HK-2 (cell line): ENCODE measurements at regions not wholly inside any gene's neighbourhood (a gene's known extent, or its start where the extent isn't known, plus 50 kb on each side); places are given as distances from the start of the nearest gene placed in this dataset.
"Not testable (repeated sequence)": the region's sequence is repeated elsewhere in the genome, so short reads cannot be mapped to it uniquely, and the experiment has no call there.

Experiments
- DNase-seq: peaks from one replicate; pipeline ENCODE4 v3.0.0-alpha.2; 2018; ENCODE audit not compliant: unreplicated experiment

DNA sequence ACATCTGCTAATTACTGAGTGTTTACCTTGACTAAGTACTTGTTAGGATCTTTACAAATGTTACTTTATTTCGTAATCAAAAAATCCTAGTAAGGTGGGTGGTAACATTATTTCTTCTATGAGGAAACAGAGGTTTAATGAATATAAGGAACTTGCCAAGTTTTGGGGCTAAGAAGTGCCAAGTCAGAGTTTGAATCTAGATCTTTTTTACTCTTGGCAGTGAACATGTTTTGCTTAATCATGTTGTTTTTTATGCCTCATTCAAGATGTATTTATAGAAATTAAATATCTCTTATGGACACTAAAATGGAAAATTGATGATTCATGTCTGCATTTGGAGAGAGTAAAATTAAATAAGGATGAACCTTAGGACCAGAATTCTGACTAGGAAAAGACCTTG lies 393.7 kb downstream of the UTRN start:
- DNase-seq: no peak

DNA sequence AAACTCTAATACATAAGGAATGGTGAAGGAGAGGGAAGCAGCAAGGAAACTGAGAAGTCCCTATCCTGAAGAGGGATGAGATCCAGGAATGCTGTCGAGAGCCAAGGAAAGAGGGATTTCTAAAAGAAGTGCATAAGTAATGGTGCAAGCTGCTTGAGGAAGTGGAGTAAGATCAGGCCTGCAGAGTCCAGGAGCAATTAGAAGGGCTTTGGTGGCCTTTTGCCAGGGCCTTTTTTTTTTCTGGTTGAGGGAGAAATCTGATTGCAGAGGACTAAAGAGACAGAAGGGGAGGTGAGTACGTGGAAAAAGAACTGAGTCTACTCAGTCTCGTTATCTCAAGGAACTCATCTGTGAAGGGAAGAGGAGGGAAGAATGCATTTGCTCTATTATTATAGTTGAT lies 396.2 kb downstream of the UTRN start:
- DNase-seq: no peak

DNA sequence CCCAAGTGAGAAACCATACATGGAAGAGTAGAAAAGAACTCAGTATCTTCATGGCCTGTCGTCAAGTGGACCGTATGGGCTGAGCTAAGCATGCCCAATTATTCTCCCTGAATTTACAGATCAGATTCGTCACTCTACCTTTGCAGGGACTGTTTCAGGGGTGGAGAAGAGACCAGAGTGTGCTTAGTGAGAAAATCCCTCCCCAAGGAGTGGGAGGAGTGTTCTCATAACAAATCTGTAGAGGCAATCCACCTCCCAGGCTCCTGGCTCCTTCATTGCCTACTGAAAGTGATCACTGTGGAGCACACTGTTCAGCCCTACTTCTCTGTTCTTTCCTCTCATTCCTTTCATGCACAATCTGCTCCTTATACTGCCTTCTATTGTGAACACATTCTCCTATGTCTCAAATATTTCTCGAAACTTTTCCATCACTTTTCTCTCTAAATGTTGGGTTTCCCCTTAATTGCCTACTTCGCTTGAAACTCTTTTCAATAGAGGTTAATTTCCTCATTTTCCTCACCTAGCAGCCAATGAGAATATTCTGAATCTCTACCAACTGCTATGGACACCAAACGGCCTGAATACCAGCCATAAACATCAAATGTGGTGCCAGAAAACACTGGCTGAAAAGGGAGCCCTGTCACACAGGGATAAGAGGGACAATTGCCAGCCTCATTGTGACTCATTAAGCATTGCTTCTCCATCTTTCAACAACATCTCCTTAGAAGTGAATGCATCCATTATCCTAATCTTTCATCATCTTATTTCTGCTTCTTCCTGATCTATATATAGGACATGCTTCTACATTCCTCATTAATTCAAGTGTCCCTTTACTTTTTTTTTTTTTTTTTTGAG lies 398.3 kb downstream of the UTRN start:
- DNase-seq: no peak

DNA sequence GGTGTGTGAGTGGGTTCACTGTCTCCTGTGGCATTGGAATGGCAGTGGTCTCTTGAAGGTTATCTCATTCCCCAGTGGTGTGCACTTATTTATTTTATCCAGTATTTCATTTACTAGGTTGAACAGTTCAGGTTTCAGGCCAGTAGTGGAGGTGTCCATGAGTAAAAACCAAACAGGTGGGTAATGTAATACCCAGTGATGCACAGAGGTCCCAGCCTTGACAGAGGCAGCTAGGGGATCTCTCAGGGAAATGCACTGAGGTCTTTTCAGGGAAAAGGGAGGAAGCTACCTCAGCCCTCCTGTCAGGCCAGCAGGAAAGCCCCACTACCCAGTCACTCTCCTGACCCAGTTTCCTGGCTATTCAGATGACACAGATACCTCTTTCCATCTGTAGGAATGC lies 403.6 kb downstream of the UTRN start:
- DNase-seq: no peak

DNA sequence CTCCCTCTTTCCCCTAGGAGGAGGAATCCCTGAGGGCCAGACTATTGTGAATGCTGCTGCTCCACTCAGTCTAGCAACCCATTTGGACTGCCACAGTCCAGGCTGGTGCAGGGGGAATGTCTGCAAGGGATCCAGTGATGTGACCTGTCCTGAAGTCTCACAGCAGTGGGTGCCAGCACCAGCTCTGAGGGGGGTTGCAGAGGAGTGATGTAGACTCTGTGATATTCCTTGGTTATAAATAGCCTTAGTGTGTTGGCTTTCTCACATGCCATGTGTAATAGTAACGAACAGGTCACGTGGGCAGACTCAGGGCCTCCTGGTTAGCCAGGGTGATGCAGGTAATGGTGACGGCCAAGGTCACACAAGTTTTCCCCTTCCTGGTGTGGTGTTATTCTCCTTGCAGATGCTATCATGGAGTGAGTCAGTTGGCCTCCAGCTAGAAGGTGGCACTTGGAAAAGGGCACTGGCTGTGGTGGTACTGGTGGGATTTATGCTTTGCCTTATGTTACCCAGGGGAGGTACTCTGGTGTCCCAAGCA lies 404.4 kb downstream of the UTRN start:
- no peak for DNase-seq

DNA sequence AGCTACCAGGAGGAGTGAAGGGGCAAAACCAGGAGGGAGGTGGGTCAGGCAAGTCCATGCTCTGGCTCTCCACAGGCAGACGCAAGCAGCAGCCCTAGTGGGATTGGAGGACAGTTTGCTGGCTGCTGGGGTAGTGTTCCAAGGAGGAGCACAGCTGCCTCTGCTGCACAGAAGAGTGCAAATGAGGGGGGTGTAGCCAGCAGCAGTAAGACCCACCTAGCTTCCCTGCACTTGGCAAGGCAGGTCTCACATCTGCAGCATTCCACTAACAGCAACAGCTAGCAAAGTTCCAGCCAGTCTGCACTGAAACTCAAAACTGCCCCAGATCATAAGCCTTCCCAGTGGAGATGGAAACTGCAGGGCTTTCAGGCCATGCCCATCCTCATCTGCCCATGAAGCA lies 405.0 kb downstream of the UTRN start:
- DNase-seq: no peak

DNA sequence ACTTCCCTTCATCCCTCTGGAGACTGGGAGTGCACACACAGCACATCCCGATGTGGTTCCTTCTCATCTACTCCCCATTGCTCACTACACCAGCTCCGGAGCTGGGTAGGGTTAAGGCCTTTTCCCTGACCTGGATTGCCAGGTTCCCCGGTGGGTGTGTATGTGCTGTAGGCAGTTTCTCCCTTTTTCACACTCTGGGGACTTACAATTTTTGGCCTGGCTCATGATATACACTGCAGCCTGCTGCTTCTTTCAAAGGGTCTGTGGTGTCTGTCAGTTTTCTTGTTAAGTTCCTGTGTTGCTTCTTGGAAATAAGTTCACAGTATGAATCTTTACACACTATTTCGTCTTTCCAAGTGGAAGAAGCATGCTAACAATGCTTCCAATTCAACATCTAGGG lies 405.5 kb downstream of the UTRN start:
- no peak for DNase-seq

DNA sequence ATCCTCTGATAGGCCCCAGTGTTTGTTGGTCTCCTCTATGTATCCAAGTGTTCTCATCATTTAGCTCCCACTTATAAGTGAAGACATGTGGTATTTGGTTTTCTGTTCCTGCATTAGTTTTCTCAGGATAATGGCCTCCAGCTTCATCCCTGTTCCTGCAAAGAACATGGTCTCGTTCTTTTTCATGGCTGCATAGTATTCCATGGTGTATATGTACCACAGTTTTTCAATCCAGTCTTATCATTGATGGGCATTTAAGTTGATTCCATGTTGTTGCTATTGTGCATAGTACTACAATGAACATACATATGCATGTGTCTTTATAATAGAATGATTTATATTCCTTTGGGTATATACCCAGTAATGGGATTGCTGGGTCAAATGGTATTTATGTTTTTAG lies 406.9 kb downstream of the UTRN start:
- DNase-seq: not testable (repeated sequence)

DNA sequence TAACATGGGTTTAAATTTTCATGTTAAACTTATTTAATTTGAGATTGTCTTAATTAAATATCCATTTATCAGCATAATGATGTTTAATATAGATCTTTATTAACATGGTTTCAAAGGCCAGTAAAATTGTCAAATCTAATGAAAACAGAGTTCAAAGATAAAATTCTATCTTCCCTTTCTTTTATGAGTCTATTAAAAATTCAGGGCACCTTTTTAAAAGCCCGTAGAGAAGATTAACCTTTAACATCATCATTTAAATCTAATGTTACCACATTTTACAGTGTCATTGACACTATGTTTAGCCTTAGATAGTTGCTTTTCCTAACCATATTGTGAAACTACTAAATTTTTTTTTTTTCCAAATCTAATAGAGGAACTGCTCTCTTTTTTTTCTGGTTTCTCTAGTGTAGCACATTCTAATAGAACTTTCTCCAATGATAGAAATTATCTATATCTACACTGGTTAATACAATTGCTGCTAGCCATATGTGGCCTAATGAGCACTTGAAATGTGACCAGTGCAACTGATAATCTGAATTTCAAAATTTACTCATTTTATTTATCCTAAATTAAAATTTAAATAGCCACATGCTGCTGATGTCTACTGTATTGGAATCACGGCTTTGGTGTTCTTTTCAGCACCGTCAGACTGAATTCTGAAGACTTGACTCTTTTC lies 410.9 kb downstream of the UTRN start:
- no peak for DNase-seq

DNA sequence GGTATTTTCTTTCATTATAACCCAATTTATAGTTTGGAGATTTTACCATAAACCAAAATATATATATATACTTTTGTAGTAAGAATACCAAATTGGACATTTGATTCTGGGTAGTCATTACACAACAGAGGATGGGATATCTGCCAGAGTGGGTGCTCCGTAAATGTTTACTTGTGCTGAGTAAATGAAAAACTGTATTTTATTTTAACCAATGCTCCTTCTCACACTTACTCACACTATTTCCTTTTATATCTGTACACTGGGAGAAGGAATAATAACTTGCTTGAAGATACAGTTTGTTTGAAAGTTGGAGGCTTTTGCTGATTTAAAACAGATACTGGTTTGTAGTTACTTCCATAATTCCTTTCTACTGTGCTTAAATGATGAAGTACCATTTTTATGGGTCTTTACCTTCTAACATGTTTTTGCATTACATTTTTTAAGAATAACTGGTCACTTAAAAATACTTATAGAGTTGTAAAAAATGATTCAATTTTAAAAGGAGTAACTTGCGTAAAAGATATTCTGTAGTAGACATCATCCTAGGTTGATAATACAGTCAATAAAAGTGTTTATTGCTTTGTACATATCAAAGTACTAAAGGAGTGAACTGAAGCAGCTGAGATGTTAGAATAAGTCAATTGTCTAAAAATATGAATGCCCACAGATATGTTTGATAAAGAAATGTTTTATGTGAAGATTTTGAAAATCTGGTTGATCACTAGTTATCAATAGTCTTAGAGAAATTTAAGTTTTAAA lies 411.7 kb downstream of the UTRN start:
- DNase-seq: no peak

DNA sequence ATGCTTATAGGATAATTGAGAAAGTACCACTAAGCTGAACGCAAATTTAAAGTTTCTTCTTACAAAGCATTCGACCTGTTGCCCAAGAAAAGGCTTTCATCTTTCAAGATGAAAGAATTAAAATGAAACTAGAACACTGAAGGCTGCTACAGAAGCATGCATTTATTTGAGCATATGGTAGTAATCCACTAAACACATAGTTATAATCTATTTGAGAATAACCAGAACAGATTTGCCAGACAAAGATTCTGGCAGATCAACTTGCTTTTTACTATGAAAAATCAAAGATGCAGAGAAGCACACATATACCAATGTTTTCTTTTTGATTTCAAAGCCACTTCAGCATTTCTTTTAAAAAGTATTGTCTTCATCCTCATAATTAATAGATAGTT lies 412.2 kb downstream of the UTRN start:
- DNase-seq: no peak

DNA sequence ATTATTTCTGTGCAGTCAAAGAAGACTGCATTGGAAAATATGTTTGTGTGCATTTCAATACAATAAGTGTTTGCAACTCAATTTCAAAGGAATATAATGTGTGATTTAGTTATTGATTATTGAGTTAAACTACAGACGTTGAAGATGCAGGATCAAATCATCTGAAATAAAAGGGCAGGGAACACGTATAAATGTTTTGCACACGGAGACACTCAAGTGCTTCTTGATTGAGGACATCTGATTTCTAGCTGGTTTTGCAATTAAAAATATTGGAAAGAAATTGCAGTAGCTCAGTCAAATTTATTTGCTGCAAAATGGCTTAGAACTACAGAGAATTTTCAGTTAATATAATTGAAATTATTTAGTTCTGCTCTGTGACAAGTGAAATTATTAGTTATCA lies 412.7 kb downstream of the UTRN start:
- no peak for DNase-seq

DNA sequence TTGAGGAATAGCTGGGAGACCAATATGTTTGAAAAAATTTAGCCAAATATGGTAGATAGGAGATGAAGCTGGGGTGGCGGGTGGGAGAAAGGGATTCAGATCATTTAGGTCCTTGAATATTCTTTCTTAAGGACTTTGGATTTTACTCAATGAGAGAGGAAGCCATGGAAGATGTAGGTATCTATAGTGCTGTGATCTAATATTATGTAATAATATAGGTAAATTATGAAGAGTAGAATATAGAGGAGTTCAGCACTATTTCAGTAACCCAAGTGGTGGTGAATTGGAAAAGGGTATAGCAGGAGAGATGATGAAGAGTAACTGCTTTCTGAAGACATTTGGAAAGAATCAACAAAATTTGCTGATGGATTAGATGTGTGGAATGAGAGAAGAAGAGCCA lies 417.6 kb downstream of the UTRN start:
- DNase-seq: no peak

DNA sequence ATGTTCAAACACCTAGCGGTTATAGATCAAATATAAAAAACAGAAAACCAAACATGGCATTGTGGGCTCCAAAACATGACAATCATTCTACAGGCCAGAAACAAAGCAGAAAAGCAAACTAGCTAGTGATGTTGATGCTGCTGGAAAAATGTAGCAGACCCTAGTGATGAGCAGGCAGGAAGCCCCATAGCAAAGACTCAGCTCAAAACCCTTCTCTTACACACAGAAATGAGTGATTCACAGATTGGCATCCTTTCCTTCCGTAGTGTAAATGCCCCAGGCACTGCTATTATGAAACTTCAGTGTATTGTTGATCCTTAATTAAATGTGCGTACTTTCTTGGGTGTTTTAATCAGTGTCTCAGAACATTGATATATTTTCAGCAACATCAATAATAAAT lies 425.1 kb downstream of the UTRN start:
- DNase-seq: no peak

DNA sequence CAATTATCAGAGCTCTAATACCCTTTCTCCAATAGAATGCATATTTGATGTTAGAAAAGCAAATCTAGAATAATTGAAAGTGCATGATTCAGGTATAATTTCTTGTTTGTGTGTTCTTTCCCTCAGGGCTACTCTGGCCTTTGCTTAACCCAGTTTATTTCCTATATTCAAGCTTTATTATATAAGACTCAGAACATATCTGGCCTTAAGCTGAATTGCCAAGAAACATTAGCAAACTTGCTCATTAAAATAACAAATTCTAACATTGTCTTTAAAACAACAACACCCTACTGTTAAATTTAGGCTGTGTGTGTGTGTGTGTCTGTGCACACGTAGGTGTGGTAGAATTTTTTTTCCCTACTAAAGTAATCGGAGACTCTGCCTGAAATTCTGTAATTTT lies 426.5 kb downstream of the UTRN start:
- DNase-seq: no peak

DNA sequence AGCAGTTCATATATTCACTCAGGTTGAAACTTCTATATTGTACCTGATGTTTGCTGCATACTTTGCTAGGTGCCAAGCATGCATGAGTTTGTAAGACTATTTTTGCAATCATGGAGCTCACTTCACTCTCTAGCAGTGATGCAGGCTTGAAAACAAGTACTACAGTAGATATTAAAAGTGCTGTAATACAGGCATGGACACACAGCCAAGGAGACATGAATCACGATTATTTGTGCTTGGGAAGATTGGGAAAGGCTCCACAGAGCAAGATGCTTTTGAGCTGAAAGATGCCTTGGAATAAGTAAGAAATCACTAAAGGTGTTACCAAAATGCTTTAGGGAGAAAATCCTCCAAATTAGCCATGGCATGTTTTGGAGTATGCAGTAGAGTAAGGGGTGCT lies 427.4 kb downstream of the UTRN start:
- no peak for DNase-seq

DNA sequence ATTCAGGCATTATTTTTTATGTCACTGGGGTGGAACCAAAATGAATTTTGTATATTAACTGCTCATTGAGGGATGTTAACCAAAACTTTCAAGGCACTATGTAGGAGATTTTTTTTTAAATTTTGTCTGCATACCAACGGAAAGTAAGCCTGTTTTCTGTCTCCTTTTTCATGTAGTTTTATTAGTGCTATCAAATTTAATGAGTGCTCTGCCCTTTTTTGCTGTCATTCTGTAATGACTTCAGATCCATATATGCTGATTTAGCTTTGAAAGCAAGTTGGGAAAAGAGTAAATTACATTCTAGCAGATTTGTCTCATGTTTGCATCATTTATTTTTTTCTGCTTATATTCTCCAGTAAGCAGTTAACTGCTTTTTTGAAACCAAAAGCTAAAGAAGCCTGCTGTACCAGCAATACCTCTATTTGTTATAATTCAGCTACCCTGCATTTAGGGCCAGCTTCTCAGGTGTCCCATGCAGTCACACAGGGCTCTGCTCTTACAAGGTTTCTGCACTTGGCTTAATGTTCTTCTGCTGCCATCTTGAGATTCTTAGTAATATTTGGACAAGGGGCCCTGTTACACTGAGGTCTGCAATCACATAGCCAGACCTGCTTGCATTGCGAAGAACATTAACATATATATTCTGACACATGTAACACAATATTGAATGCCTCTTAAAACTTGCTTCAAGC lies 429.0 kb downstream of the UTRN start:
- no peak for DNase-seq

DNA sequence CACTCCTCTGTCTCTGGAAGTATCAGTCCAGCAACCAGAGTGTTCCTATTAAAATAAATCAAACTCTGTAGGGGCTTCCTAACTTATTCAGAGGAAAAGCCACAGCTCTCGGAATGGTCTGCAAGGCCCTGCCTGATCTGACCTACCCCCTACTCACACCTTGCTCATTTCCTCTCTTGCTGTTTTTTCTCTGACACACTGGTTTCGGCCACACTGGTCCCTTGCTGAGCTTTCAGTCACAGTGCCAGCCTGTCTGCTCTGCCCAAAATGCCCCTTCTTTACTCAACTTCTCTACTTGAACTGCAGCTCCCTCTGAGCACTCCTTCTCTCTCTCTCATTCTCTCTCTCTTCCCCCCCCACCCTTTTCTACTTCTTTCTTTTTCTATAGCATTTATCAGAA lies 430.2 kb downstream of the UTRN start:
- DNase-seq: no peak

DNA sequence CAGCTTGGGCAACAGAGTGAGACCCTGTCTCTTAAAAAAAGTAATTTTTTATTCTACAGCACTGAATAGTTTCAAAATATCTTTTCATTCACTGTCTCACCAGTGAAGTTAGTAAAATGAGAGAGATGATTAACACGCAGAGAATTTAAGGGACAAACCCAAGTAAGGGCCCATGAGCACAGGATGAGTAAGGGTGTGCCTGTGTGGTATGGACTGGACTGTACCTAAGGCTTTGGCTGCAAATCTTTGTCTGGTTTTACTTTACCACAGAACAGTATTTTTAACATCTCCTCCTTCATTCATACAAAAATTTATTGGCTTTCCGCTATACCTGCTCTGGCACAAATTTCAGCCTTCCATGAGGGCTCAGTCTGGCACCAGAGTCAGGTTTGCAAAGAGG lies 433.3 kb downstream of the UTRN start:
- DNase-seq: no peak

DNA sequence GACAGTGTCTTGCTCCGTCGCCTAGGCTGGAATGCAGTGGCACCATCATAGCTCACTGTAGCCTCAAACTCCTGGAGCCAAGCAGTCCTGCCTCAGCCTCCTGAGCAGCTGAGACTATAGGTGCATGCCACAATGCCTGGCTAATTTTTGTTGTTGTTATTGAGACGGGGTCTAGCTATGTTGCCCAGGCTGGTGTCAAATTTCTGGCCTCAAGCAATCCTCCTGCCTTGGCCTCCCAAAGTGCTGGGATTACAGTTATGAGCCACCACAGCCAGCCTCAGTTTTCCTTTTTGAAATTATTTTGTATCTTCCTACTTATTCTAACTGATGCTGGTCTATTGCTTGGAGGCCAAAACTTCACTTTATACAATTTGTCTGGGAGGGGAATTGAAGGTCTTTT lies 436.1 kb downstream of the UTRN start:
- DNase-seq: no peak

DNA sequence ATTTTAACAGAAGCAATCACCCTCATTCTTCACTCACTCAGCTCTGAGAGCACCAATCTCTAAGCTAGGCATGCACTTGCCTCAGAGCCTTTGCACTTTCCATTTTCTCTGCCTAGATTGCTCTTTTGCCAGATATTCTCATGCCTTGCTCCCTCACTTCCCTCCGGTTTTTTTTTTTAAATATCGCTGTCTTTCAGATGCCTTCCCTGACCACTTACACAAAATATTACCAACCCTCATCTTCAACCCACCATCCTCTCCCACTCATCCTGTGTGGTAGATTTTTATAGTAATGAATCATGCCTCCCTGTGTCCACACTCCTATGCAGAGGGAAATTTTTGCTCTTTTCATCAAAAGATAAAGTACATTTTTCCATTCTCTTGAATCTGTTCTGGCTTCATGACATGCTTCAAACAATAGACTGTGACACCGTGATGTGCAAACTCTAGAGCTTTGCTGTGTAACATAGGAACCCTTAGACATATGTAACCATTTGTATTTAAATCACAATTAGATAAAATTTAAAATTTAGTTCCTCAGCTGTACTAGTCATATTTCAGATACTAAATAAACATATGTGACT lies 437.1 kb downstream of the UTRN start:
- DNase-seq: no peak

DNA sequence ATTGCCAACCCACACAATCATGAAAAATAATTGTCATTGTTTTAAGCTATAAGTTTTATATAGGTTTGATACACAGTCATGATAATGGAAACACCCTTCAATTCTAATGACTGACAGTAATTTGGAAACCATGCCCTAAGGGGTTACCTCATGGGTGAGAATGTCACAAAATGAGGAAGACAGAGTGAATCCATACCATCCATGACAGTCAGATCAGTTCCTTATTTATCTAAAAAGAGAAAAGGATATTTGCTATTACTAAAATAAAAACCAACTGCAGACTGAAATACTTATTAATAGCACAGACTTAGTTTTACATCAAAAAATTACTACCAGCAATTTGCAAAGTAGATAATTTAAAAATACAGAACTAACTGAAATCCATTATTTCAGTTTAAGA lies 437.8 kb downstream of the UTRN start:
- no peak for DNase-seq
